Stimulated activated CD4-positive, alpha-beta T cell treated with anti-CD3 and anti-CD28 coated beads, Interleukin-15, amount 100 ng/mL, for 24 hours (primary cell): ENCODE measurements at regions not wholly inside any gene's neighbourhood (a gene's known extent, or its start where the extent isn't known, plus 50 kb on each side); places are given as distances from the start of the nearest gene placed in this dataset.
"Not testable (repeated sequence)": the region's sequence is repeated elsewhere in the genome, so short reads cannot be mapped to it uniquely, and the experiment has no call there.

Experiments
- DNase-seq: peaks from one replicate; pipeline ENCODE4 v3.0.0-alpha.2; 2020

DNA sequence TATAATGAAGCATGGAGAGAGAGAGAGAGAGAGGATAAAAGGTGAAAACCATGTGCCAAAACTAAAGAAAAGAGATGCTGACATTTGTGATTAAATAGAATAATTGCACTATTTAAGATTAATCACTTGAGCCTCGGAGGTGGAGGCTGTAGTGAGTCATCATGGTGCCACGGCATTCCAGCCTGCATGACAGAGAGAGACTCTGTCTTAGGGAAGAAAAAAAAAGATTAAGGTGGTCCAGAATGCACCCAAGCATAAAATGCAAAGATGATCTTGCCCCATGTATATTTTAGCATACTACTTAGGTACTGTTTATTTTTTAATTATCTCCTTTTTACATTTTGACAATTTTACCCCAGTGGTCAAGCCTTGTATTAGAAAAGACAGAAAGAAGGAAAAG is 742.5 kb downstream of the SPATA31A1 start:
- DNase-seq = not testable (repeated sequence)

DNA sequence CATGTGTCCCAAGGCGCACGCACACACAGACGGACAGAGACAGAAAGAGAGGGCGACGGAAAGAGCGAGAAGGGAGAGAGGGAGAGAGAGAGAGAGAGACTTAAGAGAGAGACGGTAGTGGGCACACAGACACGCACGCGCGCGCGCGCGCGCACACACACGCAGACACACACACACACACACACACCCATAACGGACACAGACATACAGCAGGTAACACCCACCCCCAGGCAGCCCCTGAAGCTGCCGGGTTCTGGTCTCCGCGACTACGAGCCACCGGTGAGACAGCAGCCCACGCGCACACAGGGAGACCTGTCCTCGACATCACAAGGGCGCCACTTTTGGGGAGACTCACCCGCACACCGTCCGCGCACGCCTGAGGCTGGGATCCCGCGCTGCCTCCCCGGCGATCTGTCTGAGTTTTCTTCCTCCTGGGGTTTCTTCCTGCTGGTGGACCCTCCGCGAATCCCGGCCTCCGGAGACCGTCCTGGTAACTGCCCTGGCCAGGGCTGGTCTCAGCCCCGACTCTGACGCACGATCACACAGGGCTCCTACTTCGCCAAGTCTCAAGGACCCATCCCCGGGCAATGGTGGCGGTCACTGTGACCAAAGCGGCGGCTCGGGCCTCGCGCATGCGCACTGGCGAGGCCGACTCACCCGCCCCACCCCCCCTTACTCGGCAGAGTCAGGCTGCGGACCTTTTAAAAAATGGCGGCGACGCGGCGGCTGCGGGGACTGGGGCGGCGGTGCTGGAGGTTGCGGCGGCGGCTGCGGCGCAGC is 750.7 kb downstream of the SPATA31A1 start:
- peak; percentile 34 for DNase-seq

DNA sequence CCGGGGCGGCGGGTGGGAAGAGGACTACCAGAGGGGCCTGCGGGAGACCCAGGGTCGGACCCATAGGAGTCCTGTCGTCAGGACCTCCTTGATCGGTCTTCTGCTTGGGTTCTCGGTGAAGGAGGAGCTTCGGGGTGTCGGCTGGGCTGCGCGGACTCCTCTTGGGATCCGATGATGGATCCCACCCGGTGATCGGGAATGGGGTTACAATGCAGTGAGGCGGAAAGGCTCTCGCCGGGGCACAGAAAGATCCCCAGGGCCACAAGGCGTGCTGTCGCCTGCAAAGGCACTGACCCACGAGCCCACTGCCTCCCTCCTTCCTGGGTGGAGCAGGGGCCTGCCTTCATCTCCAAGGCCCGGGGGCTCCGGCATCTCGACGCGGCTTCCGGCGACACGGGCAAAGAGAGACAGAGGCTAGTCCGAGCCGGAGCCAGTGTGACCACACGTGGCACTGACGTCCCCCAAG is 751.3 kb downstream of the SPATA31A1 start:
- DNase-seq = not testable (repeated sequence)

DNA sequence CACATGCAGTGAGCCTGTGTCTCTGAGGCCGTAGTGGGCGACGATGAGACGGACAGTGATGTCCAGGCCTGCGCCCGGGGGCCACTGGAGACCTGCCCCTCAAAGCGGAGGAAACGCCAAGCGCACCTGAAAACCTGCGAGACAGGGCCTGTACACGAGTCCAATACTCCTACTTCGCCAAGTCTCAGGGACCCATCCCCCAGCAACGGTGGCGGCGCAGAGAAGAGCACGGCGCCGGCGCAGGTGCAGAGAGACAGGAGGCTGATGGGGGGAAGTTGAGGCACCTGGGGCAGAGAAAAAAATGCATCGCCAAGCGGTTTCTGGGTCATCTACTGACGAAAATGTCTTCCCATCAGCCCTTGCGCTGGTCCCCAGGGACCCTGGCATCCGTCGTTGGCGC is 751.8 kb downstream of the SPATA31A1 start:
- DNase-seq = not testable (repeated sequence)

DNA sequence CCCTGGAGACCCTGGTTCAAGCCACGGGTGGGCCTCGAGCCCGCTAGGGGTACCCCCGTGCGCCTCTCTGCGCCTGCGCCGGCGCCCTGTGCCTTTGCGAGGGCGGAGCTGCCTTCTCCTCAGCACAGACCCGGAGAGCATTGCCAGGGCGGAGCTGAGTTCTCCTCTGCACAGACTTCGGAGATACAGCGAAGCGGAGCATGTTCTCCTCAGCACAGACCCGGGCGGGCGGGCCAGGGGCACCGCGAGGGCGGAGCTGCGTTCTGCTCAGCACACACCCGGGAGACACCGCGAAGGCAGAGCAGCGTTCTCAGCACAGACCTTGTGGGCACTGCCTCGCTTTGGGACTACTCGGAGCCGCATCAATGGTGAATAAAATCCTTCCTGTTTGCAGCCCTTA is 753.0 kb downstream of the SPATA31A1 start:
- DNase-seq = not testable (repeated sequence)

DNA sequence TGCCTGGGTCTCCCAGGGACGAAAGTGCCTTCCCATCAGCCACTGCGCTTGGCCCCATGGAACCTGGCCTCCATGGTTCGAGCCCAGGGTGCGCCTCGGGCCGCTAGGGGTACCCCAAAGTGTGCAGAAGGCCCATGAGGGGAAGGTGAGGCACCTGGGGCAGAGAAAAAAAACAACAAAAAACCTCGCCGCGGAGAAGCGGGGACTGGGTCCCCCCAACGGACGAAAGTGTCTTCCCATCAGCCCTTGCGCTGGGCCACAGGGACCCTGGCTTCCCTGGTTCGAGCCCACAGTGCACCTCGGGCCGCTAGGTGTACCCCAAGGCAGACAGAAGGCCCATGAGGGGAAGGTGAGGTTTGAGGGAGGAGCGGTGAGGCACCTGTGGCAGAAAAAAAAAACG is 755.3 kb downstream of the SPATA31A1 start:
- not testable (repeated sequence) for DNase-seq

DNA sequence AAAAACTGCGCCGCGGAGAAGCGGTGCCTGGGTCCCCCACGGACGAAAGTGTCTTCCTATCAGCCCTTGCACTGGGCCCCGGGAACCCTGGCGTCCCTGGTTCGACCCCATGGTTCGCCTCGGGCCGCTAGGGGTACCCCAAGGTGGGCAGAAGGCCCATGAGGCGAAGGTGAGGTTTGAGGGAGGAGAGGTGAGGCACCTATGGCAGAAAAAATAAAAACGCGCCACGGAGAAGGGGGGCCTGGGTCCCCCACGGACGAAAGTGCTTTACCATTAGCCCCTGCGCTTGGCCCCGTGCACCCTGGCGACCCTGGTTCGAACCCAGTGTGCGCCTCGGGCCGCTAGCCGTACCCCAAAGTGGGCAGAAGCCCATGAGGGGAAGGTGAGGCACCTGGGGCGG is 756.1 kb downstream of the SPATA31A1 start:
- not testable (repeated sequence) for DNase-seq

DNA sequence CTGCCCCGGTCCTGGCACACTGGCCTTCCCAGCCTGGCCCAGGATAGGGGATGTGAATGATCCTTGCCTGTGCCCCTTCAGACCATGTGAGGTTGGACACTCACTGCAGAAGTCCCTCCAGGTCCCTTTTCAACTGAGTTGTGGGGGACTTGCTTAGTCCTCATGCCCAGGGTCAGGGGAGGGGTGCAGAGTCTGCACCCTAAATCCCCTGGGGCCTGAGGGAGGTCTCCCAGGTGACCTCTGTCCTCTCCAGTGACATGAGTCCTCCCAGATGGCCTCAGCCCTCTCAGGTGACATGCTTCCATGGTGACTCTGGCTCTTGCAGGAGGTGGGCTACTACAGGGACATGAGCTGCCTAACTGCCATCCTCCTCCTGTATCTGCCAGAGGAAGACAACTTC is 775.1 kb downstream of the SPATA31A1 start:
- DNase-seq = not testable (repeated sequence)

DNA sequence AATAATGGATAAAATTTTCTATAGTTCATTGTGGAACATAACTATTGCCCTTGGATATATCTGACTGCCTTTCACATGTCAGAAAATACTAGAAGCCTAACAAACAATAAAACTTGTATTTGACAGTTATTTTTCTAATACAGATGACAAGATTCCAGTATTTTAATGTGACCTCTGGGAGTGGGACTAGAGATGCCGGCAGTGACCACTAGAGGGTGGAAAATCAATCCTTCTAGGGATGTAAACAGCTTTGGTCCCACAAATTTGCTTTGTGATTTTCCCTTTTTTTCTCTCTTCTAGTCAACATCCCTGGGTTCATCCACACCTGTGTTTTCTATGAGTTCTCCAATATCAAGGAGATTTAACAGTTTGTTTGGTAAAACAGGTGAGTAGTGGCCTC is 813.7 kb downstream of the SPATA31A1 start:
- DNase-seq = not testable (repeated sequence)

DNA sequence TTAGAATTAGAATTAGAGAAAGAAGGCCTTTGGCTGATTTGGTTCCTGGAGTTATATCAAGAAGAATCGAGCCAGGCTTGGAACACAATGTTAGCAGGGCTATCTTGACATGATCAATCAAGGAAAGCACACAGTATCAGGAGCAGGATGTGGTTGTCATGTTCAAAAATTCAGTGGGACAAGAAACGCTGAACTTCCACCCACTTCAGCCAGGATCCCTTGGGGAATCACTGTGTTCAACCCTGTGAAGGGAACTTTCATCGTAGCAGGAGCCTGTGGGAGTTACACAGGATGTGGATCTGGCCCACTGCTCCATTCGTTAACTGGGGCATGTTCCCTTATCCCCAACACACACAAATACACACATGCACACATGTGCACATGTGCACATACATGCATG is 817.8 kb downstream of the SPATA31A1 start:
- DNase-seq = not testable (repeated sequence)

DNA sequence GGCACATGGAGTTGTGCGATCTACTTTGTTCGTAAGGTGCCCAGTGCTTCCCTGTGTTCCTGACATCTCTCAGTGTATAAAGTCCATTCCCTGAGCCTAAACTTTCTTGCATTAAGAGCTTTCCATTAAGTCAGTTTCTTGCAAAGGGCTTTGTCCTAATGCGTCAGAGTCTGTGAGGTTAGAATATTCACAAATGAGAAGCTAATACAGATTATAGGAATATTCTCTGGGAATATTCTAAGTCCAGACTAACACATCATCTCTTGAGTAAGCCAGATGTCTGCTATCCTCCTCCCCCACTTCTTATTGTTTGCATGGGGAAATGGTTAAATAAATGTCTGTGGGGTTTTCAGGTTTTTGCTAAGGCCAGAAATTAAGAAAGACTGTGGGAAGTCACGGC is 818.6 kb downstream of the SPATA31A1 start:
- not testable (repeated sequence) for DNase-seq

DNA sequence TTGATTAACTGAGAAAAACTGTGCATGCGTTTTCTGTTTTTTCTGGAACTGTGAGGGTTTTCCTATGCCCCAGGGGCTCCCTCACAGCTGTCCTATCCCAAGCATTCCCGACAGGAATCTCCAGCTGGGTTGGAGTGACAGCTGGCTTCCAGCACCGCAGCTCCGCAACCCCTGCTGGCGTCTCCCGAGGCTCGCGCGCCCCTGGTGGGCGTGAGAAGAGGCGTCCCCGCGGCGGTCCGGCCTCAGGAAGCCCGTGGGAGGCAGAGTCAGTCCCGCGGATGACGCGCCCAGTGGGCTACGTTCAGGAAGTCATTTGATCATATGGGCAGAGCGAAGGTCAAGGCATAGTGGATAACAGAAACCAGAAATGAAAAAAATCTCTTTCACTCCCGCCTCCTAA is 821.9 kb downstream of the SPATA31A1 start:
- not testable (repeated sequence) for DNase-seq

DNA sequence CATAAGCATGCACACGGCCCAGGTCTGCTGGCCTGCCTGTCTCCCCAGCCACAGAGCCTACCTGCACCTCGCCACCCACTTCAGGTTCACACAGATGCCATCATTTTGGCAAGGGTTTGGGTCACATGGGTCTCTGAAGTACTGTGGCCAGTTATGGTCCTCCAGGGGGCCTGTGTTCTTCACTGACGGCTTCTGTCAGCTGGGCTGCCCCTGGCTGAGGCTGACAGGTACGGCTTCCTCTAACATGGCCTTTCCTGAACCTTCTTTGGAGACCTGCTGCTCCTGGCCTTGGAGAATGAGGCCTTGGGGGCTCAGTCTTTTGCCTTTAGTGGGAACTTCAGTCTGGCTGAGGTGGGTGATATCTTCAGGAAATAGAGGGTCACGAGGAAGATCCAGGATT is 835.9 kb downstream of the SPATA31A1 start:
- DNase-seq = not testable (repeated sequence)

DNA sequence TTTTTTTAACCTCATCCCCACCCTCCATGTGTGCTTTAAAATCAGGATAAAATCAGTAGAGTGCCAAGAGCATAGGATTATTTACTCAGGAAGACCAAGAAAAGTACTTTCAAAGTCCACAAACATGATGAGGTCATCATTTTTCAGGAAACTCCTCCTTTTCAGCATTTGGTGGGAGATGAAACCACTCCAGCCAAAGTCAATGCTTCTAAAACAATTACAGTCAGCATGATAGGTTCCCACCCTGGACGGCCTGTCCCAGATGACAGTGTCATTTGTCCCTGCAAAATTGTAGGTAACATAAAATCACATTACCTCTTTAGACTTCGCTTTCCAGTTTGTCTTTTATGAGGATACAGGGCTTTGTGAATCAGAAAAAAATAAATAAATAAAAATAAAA is 836.7 kb downstream of the SPATA31A1 start:
- not testable (repeated sequence) for DNase-seq

DNA sequence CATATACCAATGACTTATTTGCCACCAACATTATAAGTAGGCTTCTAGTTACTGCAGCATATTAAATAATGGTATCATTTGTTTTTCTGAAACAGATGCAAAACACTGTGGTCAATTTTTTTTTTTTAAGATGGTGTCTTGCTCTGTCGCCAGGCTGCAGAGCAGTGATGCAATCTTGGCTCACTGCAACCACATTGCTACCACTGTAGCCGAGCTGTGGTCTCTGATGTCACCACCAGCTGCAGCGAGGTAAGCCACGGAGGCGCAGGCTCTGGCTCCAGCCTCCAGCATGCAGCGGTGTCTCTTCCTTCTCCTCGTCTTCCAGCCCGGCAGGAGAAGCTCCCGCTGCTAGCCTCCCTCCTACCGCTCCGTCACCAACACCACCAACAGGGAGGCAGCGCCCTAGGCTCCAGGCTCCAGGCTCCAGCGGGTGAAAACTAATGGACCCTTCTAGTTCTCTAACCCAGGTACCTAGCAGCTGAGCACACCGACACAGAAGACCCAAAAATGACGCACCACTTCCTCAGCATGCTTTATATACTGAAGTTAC is 840.8 kb downstream of the SPATA31A1 start:
- DNase-seq = not testable (repeated sequence)

DNA sequence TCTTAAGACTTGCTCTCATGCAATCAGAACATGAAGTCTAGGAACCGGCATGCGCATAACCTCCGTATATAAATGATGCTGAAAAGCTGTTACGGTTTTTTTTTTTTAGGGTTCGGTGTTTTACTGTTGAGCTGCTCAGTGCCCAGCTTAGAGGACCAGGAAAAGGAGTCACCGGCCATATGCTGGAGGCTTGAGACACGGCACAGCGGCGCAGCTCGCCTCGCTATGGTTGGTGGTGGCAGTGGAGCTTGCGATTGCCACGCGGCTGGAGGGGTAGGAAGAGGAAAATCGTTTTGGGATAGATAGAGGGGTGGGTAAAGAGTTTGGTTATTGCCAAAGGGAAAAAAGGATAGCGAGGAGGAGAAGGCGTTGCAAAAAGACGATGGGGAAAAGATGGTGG is 841.3 kb downstream of the SPATA31A1 start:
- DNase-seq = not testable (repeated sequence)

DNA sequence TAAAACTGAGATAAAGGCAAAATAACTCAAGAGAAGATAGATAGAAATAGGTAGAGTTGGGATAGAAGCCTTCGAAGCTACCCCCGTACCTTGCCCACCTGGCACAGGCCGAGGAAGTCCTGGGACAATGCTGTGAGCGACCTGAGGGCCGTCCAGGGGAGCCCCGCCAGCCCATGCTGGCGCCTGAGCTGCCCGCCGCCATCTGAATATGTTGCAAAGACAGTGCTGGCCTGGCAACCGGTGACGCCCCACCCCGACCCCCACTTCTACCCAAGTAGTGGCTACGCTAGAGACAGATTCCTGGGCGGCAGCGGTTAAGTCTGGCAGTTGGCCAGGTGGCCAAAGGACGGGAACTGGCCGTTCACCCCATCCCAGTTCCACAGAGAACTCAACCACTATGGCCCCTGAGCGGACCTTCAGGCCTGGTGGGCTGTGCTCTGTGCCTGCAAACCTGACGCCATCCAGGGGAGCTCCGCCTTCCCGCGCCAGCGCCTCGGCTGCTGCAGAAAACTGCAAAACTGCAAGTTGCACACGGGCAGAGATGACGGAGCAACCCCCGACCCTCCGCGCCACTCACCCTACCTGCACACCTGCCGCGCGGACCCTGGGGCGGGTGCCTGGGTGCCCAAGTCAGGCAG is 866.2 kb downstream of the SPATA31A1 start:
- not testable (repeated sequence) for DNase-seq

DNA sequence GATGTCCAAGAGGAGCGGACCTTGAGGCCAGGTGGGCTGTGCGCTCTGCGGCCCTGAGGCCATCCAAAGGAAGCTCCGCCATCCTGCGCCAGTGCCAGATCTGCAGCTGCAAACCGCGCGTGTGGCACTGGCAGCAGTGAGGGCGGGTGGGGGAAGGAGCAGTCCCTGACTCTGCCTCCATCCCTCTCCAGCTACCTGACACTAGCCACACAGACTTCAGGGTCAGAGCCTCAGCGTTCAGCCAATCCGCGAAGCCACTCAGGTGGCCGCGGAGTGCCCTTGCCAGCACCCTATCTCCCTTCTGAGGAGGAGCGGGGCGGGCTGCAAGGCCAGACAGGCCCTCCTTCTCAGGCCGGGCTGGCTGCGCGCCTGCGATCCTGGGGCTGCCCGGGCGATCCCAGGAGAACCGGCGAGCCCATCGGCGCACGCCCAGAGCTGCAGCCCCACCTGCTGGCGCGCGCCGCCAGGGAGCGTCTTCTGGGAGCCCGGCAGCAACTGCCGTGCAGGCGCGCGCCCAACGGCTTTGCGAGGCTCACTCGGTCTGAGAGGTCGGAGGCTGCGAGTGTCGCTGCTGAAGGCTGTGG is 867.2 kb downstream of the SPATA31A1 start:
- DNase-seq = peak; percentile 25

DNA sequence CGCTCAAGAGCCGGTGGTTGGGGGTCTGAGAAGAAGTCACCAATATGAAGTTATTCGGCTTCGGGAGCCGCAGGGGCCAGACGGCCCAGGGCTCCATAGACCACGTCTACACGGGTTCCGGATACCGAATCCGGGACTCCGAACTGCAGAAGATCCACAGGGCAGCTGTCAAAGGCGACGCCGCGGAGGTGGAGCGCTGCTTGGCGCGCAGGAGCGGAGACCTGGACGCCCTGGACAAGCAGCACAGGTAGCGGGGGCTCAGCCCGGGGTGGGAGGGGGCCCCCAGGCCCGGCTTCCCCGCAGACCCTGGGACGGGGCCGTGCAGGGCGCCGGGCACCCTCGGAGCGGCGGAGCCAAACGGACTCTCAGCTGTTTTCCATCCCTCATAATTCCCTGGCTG is 867.9 kb downstream of the SPATA31A1 start:
- DNase-seq = peak; percentile 5
